ENCODE measurements at regions not wholly inside any gene's neighbourhood (a gene's known extent, or its start where the extent isn't known, plus 50 kb on each side); places are given as distances from the start of the nearest gene placed in this dataset.

DNA sequence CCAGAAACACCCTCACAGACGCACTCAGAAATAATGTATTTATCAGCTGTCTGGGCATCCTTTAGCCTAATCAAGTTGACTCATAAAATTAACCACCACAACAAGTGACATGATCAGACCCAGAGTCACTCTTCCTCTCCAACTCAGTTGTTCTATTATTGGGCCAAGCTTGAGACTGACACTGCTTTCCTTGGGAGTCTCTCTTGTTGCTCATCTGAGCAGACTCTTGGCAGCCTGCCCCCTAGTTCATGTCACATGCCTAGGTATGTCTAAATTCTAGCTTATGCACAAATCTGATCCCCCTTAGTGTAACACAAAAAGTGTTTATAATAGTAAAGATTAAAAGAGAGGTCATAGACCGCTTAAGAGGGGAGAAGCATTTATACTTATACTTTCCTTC lies 72.6 kb upstream of the ADAMTS3 start:
- TF ChIP-seq CTCF (IDR thresholded peaks at IDR 0.05), result no peak
- no peak for TF ChIP-seq POLR2A (IDR thresholded peaks at IDR 0.05)

All from Peyer's patch (tissue), 4 donors.